ENCODE measurements at regions not wholly inside any gene's neighbourhood (a gene's known extent, or its start where the extent isn't known, plus 50 kb on each side); places are given as distances from the start of the nearest gene placed in this dataset.

GRCh38 chr18:75869162-75869561 is 441.7 kb upstream of the SMIM21 start:
- H3K9me3 Mint-ChIP-seq = peaks cover 0 to 2% (median 0%) of the 10 kb centered on the region in 8 donors
- no peak overlapping the region for H3K4me3 Mint-ChIP-seq
- Histone ChIP-seq H3K36me3 (ENCODE audit: insufficient read depth, low read length) (no peaks in the 10 kb centered on the region), H3K27ac (ENCODE audit: low read depth, low read length) (no peak overlapping the region), H3K9me3 (ENCODE audit: control insufficient read depth in 1 of 2, low read length in 2 of 2) (no peaks in the 10 kb centered on the region), H3K27me3 (ENCODE audit: insufficient read depth, low read length) (no peaks in the 10 kb centered on the region), H3K4me3 (ENCODE audit: low read length in 2 of 2) (no peak overlapping the region), H3K4me1 (ENCODE audit: insufficient read depth, low read length) (no peaks in the 10 kb centered on the region)
- H3K36me3 Mint-ChIP-seq = no peaks in the 10 kb centered on the region
- H3K27me3 Mint-ChIP-seq = no peaks in the 10 kb centered on the region
- CTCF ChIA-PET (ENCODE audit: partially characterized antibody) = no interaction called here
- intact Hi-C loops (cut with micrococcal nuclease) = no loop called here
- no peak overlapping the region for H3K27ac Mint-ChIP-seq
- H3K4me1 Mint-ChIP-seq = no peaks in the 10 kb centered on the region
- no peak for DNase-seq
- POLR2A ChIA-PET (ENCODE audit: partially characterized antibody) = no interaction called here

GRCh38 chr18:75868031-75868430 is 440.5 kb upstream of the SMIM21 start:
- intact Hi-C loops (cut with micrococcal nuclease) = no loop called here
- POLR2A ChIA-PET (ENCODE audit: partially characterized antibody) = no interaction called here
- H3K36me3 Mint-ChIP-seq = no peaks in the 10 kb centered on the region

GRCh38 chr18:75865639-75866038 is 438.1 kb upstream of the SMIM21 start:
- Mint-ChIP-seq H3K27ac (no peak overlapping the region), H3K4me3 (no peak overlapping the region)
- CTCF ChIA-PET (ENCODE audit: partially characterized antibody) = no interaction called here

More at GRCh38 chr18:75868031-75868430, 440.5 kb upstream of the SMIM21 start:
- no peak overlapping the region for H3K4me3 ChIP-seq (ENCODE audit: low read length in 2 of 2)
- no peak for DNase-seq
- H3K9me3 ChIP-seq (ENCODE audit: control insufficient read depth in 1 of 2, low read length in 2 of 2) = no peaks in the 10 kb centered on the region
- no peak overlapping the region for H3K27ac Mint-ChIP-seq
- H3K4me3 Mint-ChIP-seq = no peak overlapping the region
- no peaks in the 10 kb centered on the region for H3K27me3 ChIP-seq (ENCODE audit: insufficient read depth, low read length)
- no peaks in the 10 kb centered on the region for H3K4me1 Mint-ChIP-seq
- no peaks in the 10 kb centered on the region for H3K27me3 Mint-ChIP-seq
- peaks cover 0 to 6% (median 0%) of the 10 kb centered on the region in 8 donors for H3K9me3 Mint-ChIP-seq
- no peaks in the 10 kb centered on the region for H3K36me3 ChIP-seq (ENCODE audit: insufficient read depth, low read length)
- CTCF ChIA-PET (ENCODE audit: partially characterized antibody) = no interaction called here
- H3K27ac ChIP-seq (ENCODE audit: low read depth, low read length) = no peak overlapping the region
- no peaks in the 10 kb centered on the region for H3K4me1 ChIP-seq (ENCODE audit: insufficient read depth, low read length)

GRCh38 chr18:75864816-75865215 is 437.3 kb upstream of the SMIM21 start:
- CTCF ChIA-PET (ENCODE audit: partially characterized antibody) = no interaction called here
- H3K9me3 Mint-ChIP-seq = peaks cover 0 to 8% (median 2%) of the 10 kb centered on the region in 8 donors
- peaks cover 0 to 9% of the 10 kb centered on the region in 2 donors for H3K27me3 Mint-ChIP-seq

More at GRCh38 chr18:75865639-75866038, 438.1 kb upstream of the SMIM21 start:
- Mint-ChIP-seq H3K9me3 (peaks cover 0 to 8% (median 0%) of the 10 kb centered on the region in 8 donors), H3K4me1 (no peaks in the 10 kb centered on the region), H3K36me3 (no peaks in the 10 kb centered on the region), H3K27me3 (peaks cover 0 to 5% of the 10 kb centered on the region in 2 donors)
- POLR2A ChIA-PET (ENCODE audit: partially characterized antibody) = no interaction called here
- no peak for DNase-seq
- no peaks in the 10 kb centered on the region for H3K27me3 ChIP-seq (ENCODE audit: insufficient read depth, low read length)
- no peaks in the 10 kb centered on the region for H3K9me3 ChIP-seq (ENCODE audit: control insufficient read depth in 1 of 2, low read length in 2 of 2)
- H3K4me1 ChIP-seq (ENCODE audit: insufficient read depth, low read length) = no peaks in the 10 kb centered on the region
- no peaks in the 10 kb centered on the region for H3K36me3 ChIP-seq (ENCODE audit: insufficient read depth, low read length)
- intact Hi-C loops (cut with micrococcal nuclease) = no loop called here
- H3K27ac ChIP-seq (ENCODE audit: low read depth, low read length) = no peak overlapping the region
- no peak overlapping the region for H3K4me3 ChIP-seq (ENCODE audit: low read length in 2 of 2)

GRCh38 chr18:75863696-75864095 is 436.2 kb upstream of the SMIM21 start:
- Histone ChIP-seq H3K4me3 (ENCODE audit: low read length in 2 of 2) (no peak overlapping the region), H3K27me3 (ENCODE audit: insufficient read depth, low read length) (no peaks in the 10 kb centered on the region), H3K36me3 (ENCODE audit: insufficient read depth, low read length) (no peaks in the 10 kb centered on the region), H3K4me1 (ENCODE audit: insufficient read depth, low read length) (no peaks in the 10 kb centered on the region), H3K27ac (ENCODE audit: low read depth, low read length) (no peak overlapping the region), H3K9me3 (ENCODE audit: control insufficient read depth in 1 of 2, low read length in 2 of 2) (no peaks in the 10 kb centered on the region)
- Mint-ChIP-seq H3K4me1 (no peaks in the 10 kb centered on the region), H3K4me3 (no peak overlapping the region), H3K9me3 (peaks cover 0 to 8% (median 4%) of the 10 kb centered on the region in 8 donors), H3K27ac (no peak overlapping the region), H3K27me3 (peaks cover 0 to 12% of the 10 kb centered on the region in 2 donors), H3K36me3 (no peaks in the 10 kb centered on the region)
- CTCF ChIA-PET (ENCODE audit: partially characterized antibody) = no interaction called here
- no peak for DNase-seq
- intact Hi-C loops (cut with micrococcal nuclease) = no loop called here
- POLR2A ChIA-PET (ENCODE audit: partially characterized antibody) = no interaction called here

More at GRCh38 chr18:75864816-75865215, 437.3 kb upstream of the SMIM21 start:
- no peak for DNase-seq
- no peak overlapping the region for H3K27ac Mint-ChIP-seq
- no peaks in the 10 kb centered on the region for H3K36me3 Mint-ChIP-seq
- intact Hi-C loops (cut with micrococcal nuclease) = no loop called here
- H3K4me1 Mint-ChIP-seq = no peaks in the 10 kb centered on the region
- H3K9me3 ChIP-seq (ENCODE audit: control insufficient read depth in 1 of 2, low read length in 2 of 2) = no peaks in the 10 kb centered on the region
- H3K27me3 ChIP-seq (ENCODE audit: insufficient read depth, low read length) = no peaks in the 10 kb centered on the region
- POLR2A ChIA-PET (ENCODE audit: partially characterized antibody) = no interaction called here
- H3K4me3 ChIP-seq (ENCODE audit: low read length in 2 of 2) = no peak overlapping the region
- H3K4me1 ChIP-seq (ENCODE audit: insufficient read depth, low read length) = no peaks in the 10 kb centered on the region
- no peak overlapping the region for H3K4me3 Mint-ChIP-seq
- H3K27ac ChIP-seq (ENCODE audit: low read depth, low read length) = no peak overlapping the region
- no peaks in the 10 kb centered on the region for H3K36me3 ChIP-seq (ENCODE audit: insufficient read depth, low read length)

GRCh38 chr18:75862458-75862857 is 435.0 kb upstream of the SMIM21 start:
- H3K27me3 ChIP-seq (ENCODE audit: insufficient read depth, low read length) = no peaks in the 10 kb centered on the region
- intact Hi-C loops (cut with micrococcal nuclease) = no loop called here
- Mint-ChIP-seq H3K4me1 (no peaks in the 10 kb centered on the region), H3K27me3 (peaks cover 0 to 12% of the 10 kb centered on the region in 2 donors), H3K9me3 (peaks cover 0 to 8% (median 4%) of the 10 kb centered on the region in 8 donors), H3K4me3 (no peak overlapping the region), H3K27ac (no peak overlapping the region), H3K36me3 (no peaks in the 10 kb centered on the region)
- H3K4me3 ChIP-seq (ENCODE audit: low read length in 2 of 2) = no peak overlapping the region
- no peak for DNase-seq
- ChIA-PET POLR2A (ENCODE audit: partially characterized antibody) (no interaction called here), CTCF (ENCODE audit: partially characterized antibody) (no interaction called here)
- H3K27ac ChIP-seq (ENCODE audit: low read depth, low read length) = no peak overlapping the region
- H3K4me1 ChIP-seq (ENCODE audit: insufficient read depth, low read length) = no peaks in the 10 kb centered on the region
- no peaks in the 10 kb centered on the region for H3K9me3 ChIP-seq (ENCODE audit: control insufficient read depth in 1 of 2, low read length in 2 of 2)
- no peaks in the 10 kb centered on the region for H3K36me3 ChIP-seq (ENCODE audit: insufficient read depth, low read length)

GRCh38 chr18:75860166-75860565 is 432.7 kb upstream of the SMIM21 start:
- ChIA-PET CTCF (ENCODE audit: partially characterized antibody) (no interaction called here), POLR2A (ENCODE audit: partially characterized antibody) (no interaction called here)
- no peak overlapping the region for H3K4me3 Mint-ChIP-seq
- DNase-seq = no peak
- intact Hi-C loops (cut with micrococcal nuclease) = no loop called here
- H3K27me3 ChIP-seq (ENCODE audit: insufficient read depth, low read length) = no peaks in the 10 kb centered on the region
- H3K36me3 Mint-ChIP-seq = no peaks in the 10 kb centered on the region
- no peaks in the 10 kb centered on the region for H3K4me1 ChIP-seq (ENCODE audit: insufficient read depth, low read length)
- no peak overlapping the region for H3K4me3 ChIP-seq (ENCODE audit: low read length in 2 of 2)
- H3K27me3 Mint-ChIP-seq = peaks cover 0 to 12% of the 10 kb centered on the region in 2 donors
- no peaks in the 10 kb centered on the region for H3K36me3 ChIP-seq (ENCODE audit: insufficient read depth, low read length)
- H3K9me3 ChIP-seq (ENCODE audit: control insufficient read depth in 1 of 2, low read length in 2 of 2) = no peaks in the 10 kb centered on the region
- H3K27ac Mint-ChIP-seq = no peak overlapping the region
- H3K4me1 Mint-ChIP-seq = no peaks in the 10 kb centered on the region
- H3K9me3 Mint-ChIP-seq = peaks cover 0 to 7% (median 5%) of the 10 kb centered on the region in 8 donors
- H3K27ac ChIP-seq (ENCODE audit: low read depth, low read length) = no peak overlapping the region

- peaks cover 0 to 12% of the 10 kb centered on the region in 2 donors for H3K27me3 Mint-ChIP-seq
- H3K36me3 Mint-ChIP-seq = no peaks in the 10 kb centered on the region
- no peaks in the 10 kb centered on the region for H3K4me1 Mint-ChIP-seq
- CTCF ChIA-PET (ENCODE audit: partially characterized antibody) = no interaction called here
- no peaks in the 10 kb centered on the region for H3K36me3 ChIP-seq (ENCODE audit: insufficient read depth, low read length)
- H3K4me3 Mint-ChIP-seq = no peak overlapping the region
- H3K27ac ChIP-seq (ENCODE audit: low read depth, low read length) = no peak overlapping the region
- no peak overlapping the region for H3K4me3 ChIP-seq (ENCODE audit: low read length in 2 of 2)
- intact Hi-C loops (cut with micrococcal nuclease) = no loop called here
- no peaks in the 10 kb centered on the region for H3K9me3 ChIP-seq (ENCODE audit: control insufficient read depth in 1 of 2, low read length in 2 of 2)
- H3K4me1 ChIP-seq (ENCODE audit: insufficient read depth, low read length) = no peaks in the 10 kb centered on the region
- peaks cover 0 to 7% (median 5%) of the 10 kb centered on the region in 8 donors for H3K9me3 Mint-ChIP-seq
- no peak overlapping the region for H3K27ac Mint-ChIP-seq
- DNase-seq = no peak
- POLR2A ChIA-PET (ENCODE audit: partially characterized antibody) = no interaction called here
- no peaks in the 10 kb centered on the region for H3K27me3 ChIP-seq (ENCODE audit: insufficient read depth, low read length)
These were observed 432.0 kb upstream of the SMIM21 start for GRCh38 chr18:75859533-75859932.
